Spleen (tissue), 11 donors: ENCODE measurements at regions not wholly inside any gene's neighbourhood (a gene's known extent, or its start where the extent isn't known, plus 50 kb on each side); places are given as distances from the start of the nearest gene placed in this dataset.

Experiments
- DNase-seq: peaks from one replicate; pipeline ENCODE4 v3.0.0-alpha.2; 2020
- H3K27ac ChIP-seq, 8 donors: fragments of 200-600 bp; sonication (generic) in 7 of 8; 1 replicate in 4 of 8; 2 replicates in 4 of 8; pipeline versions ENCODE4 v1.5.0 to v1.8.0; 2016 to 2021; ENCODE audit warnings: inconsistent platforms in 4 of 8, mild to moderate bottlenecking in 4 of 8, moderate library complexity in 1 of 8
- H3K27me3 ChIP-seq, 7 donors: fragments of 200-600 bp; sonication (generic) in 6 of 7; replicated peaks in 1 of 7; 1 replicate in 4 of 7; 2 replicates in 3 of 7; pipeline versions ENCODE4 v1.5.0 to v1.8.0; 2016 to 2021; ENCODE audit warnings: inconsistent platforms in 3 of 7, mild to moderate bottlenecking in 1 of 7
- H3K36me3 ChIP-seq, 6 donors: fragments of 200-600 bp; sonication (generic) in 5 of 6; 1 replicate in 4 of 6; 2 replicates in 2 of 6; pipeline versions ENCODE4 v1.5.0 to v1.8.0; 2016 to 2021; ENCODE audit warnings: inconsistent platforms in 2 of 6
- H3K4me1 ChIP-seq, 6 donors: fragments of 200-600 bp; sonication (generic) in 5 of 6; 1 replicate in 3 of 6; 2 replicates in 3 of 6; pipeline versions ENCODE4 v1.5.0 to v1.8.0; 2016 to 2021; ENCODE audit warnings: inconsistent platforms in 3 of 6
- H3K4me3 ChIP-seq, 8 donors: fragments of 200-600 bp; sonication (generic) in 7 of 8; 1 replicate in 4 of 8; 2 replicates in 4 of 8; pipeline versions ENCODE4 v1.5.0 to v1.8.0; 2016 to 2021; ENCODE audit warnings: inconsistent platforms in 4 of 8, mild to moderate bottlenecking in 4 of 8, moderate library complexity in 2 of 8
- H3K9me3 ChIP-seq, 8 donors: fragments of 200-600 bp; sonication (generic) in 7 of 8; 1 replicate in 4 of 8; 2 replicates in 4 of 8; pipeline versions ENCODE4 v1.5.0 to v1.8.0; 2016 to 2021; ENCODE audit warnings: inconsistent platforms in 4 of 8
- POLR2A ChIP-seq, 3 donors: fragments of 450-650 bp; IDR thresholded peaks; one replicate each; pipeline ENCODE4 v1.5.1; 2017; ENCODE audit warnings: antibody characterized with exemption in 3 of 3, mild to moderate bottlenecking in 1 of 3
- POLR2AphosphoS5 ChIP-seq, 3 donors: sonication (generic); formaldehyde crosslinking; IDR thresholded peaks; one replicate each; pipeline ENCODE4 v1.5.1; 2017; ENCODE audit warnings: antibody characterized with exemption in 3 of 3
- WGBS, 5 donors: extraction: QIAGEN DNeasy Blood & Tissue Kit in 3 of 5; methylation state at CpG; one replicate each; pipeline versions ENCODE4 v1.1.5 to v1.1.7; 2013 to 2018; 5-methylcytosine and 5-hydroxymethylcytosine counted together
- intact Hi-C: fragments of 100-400 bp; cut with DNase I; formaldehyde crosslinking; loops from one replicate; pipeline ENCODE4 v1.15.0; 2023; ENCODE audit warnings: low total_unique reads
- TF ChIP-seq, protein P1 (sequence below), 11 experiments: fragments of 200-600 bp in 7 of 11; fragments of 450-650 bp in 4 of 11; sonication (generic) in 4 of 11; IDR thresholded peaks in 8 of 11; conservative IDR thresholded peaks in 3 of 11; 1 replicate in 7 of 11; 2 replicates in 4 of 11; pipeline versions ENCODE4 v1.4.0 to v1.8.0; 2016 to 2021; ENCODE audit warnings: antibody characterized with exemption in 11 of 11, inconsistent platforms in 4 of 11, mild to moderate bottlenecking in 1 of 11
- donor health status: healthy with polysubstance abuse.
- donor health status: DM: no; HTN: no; CAD: no; lungs with moderate emphysema.
- donor health status: DM: no; HTN: no; CAD: no.
- donor health status: Bipolar disorder and iron deficiency.
- donor health status: healthy.
- donor health status: DM: no; HTN: no; CAD: no.
- donor health status: DM: yes; HTN: yes; CAD: no.

DNA sequence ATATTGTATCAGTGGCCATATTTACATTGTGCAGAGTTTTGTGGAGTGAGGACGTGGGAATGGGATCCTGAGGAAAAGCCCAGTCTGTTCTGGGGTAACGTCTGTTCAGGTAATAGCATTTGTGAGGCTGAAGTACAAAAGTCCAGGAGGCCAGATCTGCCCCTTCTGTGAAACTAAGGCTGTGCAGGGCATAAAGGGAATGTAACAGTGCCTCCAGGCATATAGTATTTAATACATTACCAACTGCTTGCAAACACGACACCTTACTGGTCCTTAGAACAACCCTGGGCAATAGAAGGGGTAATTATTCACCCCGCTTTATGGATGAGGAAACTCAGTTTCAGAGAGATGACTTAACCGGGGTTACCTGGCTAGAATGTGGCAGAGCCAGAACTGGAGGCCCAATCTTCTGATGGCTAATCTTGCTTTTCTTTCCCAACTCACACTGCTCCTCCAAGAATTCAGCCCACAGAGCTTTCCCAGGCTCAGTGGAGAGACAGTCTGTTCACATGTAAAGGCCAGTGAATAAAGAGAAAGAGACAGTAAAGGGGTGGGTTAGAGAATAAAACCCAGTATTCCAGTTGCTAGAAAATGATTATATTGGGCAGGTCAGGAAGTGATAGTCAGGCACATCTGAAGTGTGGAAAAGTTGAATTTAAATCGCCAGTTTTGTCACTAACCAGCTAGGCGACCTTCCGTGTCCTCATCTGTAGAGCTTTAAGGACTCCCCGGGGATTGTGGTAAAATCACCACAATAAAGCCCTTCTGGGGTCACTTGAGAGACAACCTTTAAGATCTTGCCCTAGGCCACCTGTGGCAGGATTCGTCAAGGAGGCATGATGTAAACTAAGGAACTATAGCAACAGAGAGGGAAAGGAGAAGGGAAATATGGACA lies 280.7 kb upstream of the CITED2 start:
- intact Hi-C loops = no loop called here
- no peak overlapping the region for H3K4me3 ChIP-seq
- no peak for DNase-seq
- TF ChIP-seq, protein P1, sequence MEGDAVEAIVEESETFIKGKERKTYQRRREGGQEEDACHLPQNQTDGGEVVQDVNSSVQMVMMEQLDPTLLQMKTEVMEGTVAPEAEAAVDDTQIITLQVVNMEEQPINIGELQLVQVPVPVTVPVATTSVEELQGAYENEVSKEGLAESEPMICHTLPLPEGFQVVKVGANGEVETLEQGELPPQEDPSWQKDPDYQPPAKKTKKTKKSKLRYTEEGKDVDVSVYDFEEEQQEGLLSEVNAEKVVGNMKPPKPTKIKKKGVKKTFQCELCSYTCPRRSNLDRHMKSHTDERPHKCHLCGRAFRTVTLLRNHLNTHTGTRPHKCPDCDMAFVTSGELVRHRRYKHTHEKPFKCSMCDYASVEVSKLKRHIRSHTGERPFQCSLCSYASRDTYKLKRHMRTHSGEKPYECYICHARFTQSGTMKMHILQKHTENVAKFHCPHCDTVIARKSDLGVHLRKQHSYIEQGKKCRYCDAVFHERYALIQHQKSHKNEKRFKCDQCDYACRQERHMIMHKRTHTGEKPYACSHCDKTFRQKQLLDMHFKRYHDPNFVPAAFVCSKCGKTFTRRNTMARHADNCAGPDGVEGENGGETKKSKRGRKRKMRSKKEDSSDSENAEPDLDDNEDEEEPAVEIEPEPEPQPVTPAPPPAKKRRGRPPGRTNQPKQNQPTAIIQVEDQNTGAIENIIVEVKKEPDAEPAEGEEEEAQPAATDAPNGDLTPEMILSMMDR (IDR thresholded peaks at IDR 0.05 in 8 of 11, conservative IDR thresholded peaks at IDR 0.05 in 3 of 11) = no peak
- TF ChIP-seq POLR2AphosphoS5 (IDR thresholded peaks at IDR 0.05) (no peak), POLR2A (IDR thresholded peaks at IDR 0.05) (no peak)
- no peaks in the 10 kb centered on the region for H3K4me1 ChIP-seq
- 77 to 87% (median 80%) methylated on average over 10 of the region's 10 CpGs for WGBS, 5 donors
- H3K27me3 ChIP-seq = no peaks in the 10 kb centered on the region
- no peak overlapping the region for H3K27ac ChIP-seq
- no peaks in the 10 kb centered on the region for H3K9me3 ChIP-seq
- H3K36me3 ChIP-seq = no peaks in the 10 kb centered on the region

DNA sequence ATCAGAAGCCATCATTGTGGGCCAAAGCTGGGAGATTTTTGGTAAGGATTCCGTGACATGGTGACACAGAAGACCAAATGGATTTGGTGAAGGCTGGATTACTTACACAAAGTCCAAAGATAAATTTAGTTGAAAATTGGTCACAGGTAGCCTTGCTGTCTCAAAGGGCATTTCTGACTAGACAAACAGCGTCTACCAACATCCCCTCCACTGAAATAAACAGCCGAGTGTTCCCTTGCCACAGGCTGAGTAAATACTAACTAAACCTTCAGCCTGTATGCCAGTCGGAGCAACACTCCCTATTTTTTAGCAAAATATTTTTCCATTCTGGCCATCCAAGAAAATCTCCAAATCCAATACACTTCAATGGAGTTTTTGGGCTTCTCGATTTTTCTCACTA lies 279.9 kb upstream of the CITED2 start:
- Histone ChIP-seq H3K27me3 (no peaks in the 10 kb centered on the region), H3K4me3 (no peak overlapping the region), H3K9me3 (no peaks in the 10 kb centered on the region), H3K36me3 (no peaks in the 10 kb centered on the region), H3K27ac (no peak overlapping the region), H3K4me1 (no peaks in the 10 kb centered on the region)
- TF ChIP-seq POLR2AphosphoS5 (IDR thresholded peaks at IDR 0.05) = no peak
- TF ChIP-seq, protein P1 (IDR thresholded peaks at IDR 0.05 in 8 of 11, conservative IDR thresholded peaks at IDR 0.05 in 3 of 11) = no peak
- no peak for TF ChIP-seq POLR2A (IDR thresholded peaks at IDR 0.05)
- 91 to 97% (median 94%) methylated on average over 5 of the region's 5 CpGs for WGBS, 5 donors
- no peak for DNase-seq
- intact Hi-C loops = no loop called here

DNA sequence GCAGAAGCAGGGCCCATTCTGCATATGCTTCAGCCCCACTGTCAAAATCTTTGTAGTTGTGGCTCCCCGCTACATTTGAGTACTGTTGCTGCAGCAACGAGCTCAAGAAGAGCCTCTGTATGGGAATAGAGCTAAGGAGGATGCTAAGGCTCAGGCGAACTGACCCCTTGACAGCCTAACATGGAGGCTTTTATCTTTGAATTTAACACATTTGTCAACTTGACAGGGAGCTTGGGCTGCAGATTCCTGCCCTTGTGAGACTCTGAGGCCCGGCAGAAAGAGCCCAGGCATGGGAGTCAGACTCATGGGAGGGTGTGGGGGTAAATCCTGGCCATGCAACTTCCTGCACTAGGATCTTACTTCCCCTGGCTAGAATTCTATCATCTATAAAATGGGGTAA lies 278.7 kb upstream of the CITED2 start:
- TF ChIP-seq POLR2A (IDR thresholded peaks at IDR 0.05) = no peak
- TF ChIP-seq POLR2AphosphoS5 (IDR thresholded peaks at IDR 0.05) = no peak
- TF ChIP-seq, protein P1 (IDR thresholded peaks at IDR 0.05 in 8 of 11, conservative IDR thresholded peaks at IDR 0.05 in 3 of 11) = no peak
- 69 to 84% (median 80%) methylated on average over 4 of the region's 4 CpGs for WGBS, 5 donors
- intact Hi-C loops = no loop called here

DNA sequence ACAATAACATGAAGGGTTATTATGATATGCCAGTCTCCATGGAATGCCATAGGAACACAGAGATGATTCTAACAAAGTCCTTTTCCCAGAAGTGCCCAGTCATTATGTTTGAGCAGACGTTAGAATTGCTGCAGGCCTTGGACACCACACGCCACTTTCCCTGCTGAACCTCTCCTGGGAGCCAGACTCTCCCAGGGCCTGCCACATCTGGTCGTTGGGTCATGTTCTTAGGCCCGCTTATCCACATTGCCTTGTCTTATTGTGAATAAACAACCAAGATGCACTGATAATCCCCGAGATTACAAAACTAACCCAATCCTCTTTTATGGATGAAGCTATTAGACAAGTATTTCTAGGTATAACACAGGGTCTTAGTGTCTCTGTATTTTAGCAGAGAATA lies 276.5 kb upstream of the CITED2 start:
- 83 to 91% (median 89%) methylated on average over 5 of the region's 5 CpGs for WGBS, 5 donors
- DNase-seq = no peak
- H3K27ac ChIP-seq = no peak overlapping the region
- no peak overlapping the region for H3K4me3 ChIP-seq
- H3K4me1 ChIP-seq = peaks cover 0 to 4% (median 0%) of the 10 kb centered on the region in 6 donors
- TF ChIP-seq POLR2A (IDR thresholded peaks at IDR 0.05) = no peak
- TF ChIP-seq, protein P1 (IDR thresholded peaks at IDR 0.05 in 8 of 11, conservative IDR thresholded peaks at IDR 0.05 in 3 of 11) = no peak
- TF ChIP-seq POLR2AphosphoS5 (IDR thresholded peaks at IDR 0.05) = no peak
- H3K9me3 ChIP-seq = peaks cover 0 to 4% (median 0%) of the 10 kb centered on the region in 8 donors
- no peaks in the 10 kb centered on the region for H3K27me3 ChIP-seq
- intact Hi-C loops = no loop called here
- H3K36me3 ChIP-seq = no peaks in the 10 kb centered on the region

More for the DNA sequence above, 278.7 kb upstream of the CITED2 start:
- Histone ChIP-seq H3K27ac (no peak overlapping the region), H3K9me3 (no peaks in the 10 kb centered on the region), H3K4me1 (peaks cover 0 to 4% (median 0%) of the 10 kb centered on the region in 6 donors), H3K4me3 (no peak overlapping the region), H3K27me3 (no peaks in the 10 kb centered on the region), H3K36me3 (no peaks in the 10 kb centered on the region)
- no peak for DNase-seq
